K562 (cell line): ENCODE measurements at regions not wholly inside any gene's neighbourhood (a gene's known extent, or its start where the extent isn't known, plus 50 kb on each side); places are given as distances from the start of the nearest gene placed in this dataset.
A peak's percentile ranks its signal among the peaks of the same experiment; 100 is the strongest.

Experiments
- ATAC-seq: fragments of 200-7000 bp; cut with Tn5 transposase; 3 replicates; pipeline ENCODE4 v1.9.1; 2020; ENCODE audit warnings: moderate library complexity
- BruUV-seq: library from RNA; stranded (reverse); fragments of 400-500 nt; replicated peaks from 2 replicates; lab custom pipeline; 2021; lab: Mats Ljungman, UMichigan
- CTCF ChIA-PET: fragments of 300-600 bp; formaldehyde crosslinking; extraction: SDS; loops from one replicate; lab custom pipeline; 2021; ENCODE audit warnings: low intra/inter-chr PET ratio; lab: Yijun Ruan, JAX
- POLR2A ChIA-PET: fragments of 300-600, 350-650 bp; sonication (Branson Sonifier 250); formaldehyde crosslinking; extraction: SDS; loops from one replicate; lab custom pipeline; 2021; ENCODE audit warnings: antibody characterized with exemption, inconsistent platforms; lab: Yijun Ruan, JAX
- DNase-seq, 4 experiments: peaks; one replicate each; pipeline versions ENCODE4 v3.0.0 to v3.0.0-alpha.2; 2011 to 2018; ENCODE audit warnings: low spot score in 3 of 4, mixed read lengths in 3 of 4; ENCODE audit errors: extremely low read depth in 1 of 4
- FAIRE-seq: peaks from 2 replicates; lab custom pipeline; 2011; peaks lifted over from hg19 to GRCh38; lab: Jason Lieb, UNC
- H2AFZ ChIP-seq: 2 replicates; pipeline ENCODE4 v1.6.0; 2011; ENCODE audit warnings: low read depth, low read length, control low read depth, inconsistent platforms
- H3K27ac ChIP-seq: fragments of 200-600 bp; 3 replicates; pipeline ENCODE4 v1.8.0; 2011; ENCODE audit warnings: low read depth, mild to moderate bottlenecking, control low read depth, inconsistent platforms, low read length, moderate library complexity, mixed read lengths; ENCODE audit errors: extremely low read depth
- H3K27me3 ChIP-seq, 2 experiments: fragments of 300-600 bp in 1 of 2; 2 replicates in 1 of 2; 3 replicates in 1 of 2; pipeline versions ENCODE4 v1.6.0 to v1.8.0; 2011; ENCODE audit warnings: inconsistent platforms in 2 of 2, low read length in 2 of 2, mild to moderate bottlenecking in 1 of 2, mixed read lengths in 1 of 2, moderate library complexity in 1 of 2; ENCODE audit not compliant: control insufficient read depth in 2 of 2, insufficient read depth in 2 of 2
- H3K36me3 ChIP-seq: fragments of 300-600 bp; 3 replicates; pipeline ENCODE4 v1.8.0; 2011; ENCODE audit warnings: mild to moderate bottlenecking, low read length, inconsistent platforms; ENCODE audit not compliant: control insufficient read depth, insufficient read depth
- H3K4me1 ChIP-seq, 2 experiments: fragments of 200-600 bp in 1 of 2; replicated peaks in 1 of 2; 2 replicates in 1 of 2; 3 replicates in 1 of 2; pipeline versions ENCODE4 v1.5.1 to v1.8.0; 2011; ENCODE audit warnings: inconsistent platforms in 2 of 2, low read length in 2 of 2, mild to moderate bottlenecking in 1 of 2, mixed read lengths in 1 of 2, moderate library complexity in 1 of 2; ENCODE audit not compliant: control insufficient read depth in 2 of 2, insufficient read depth in 2 of 2
- H3K4me2 ChIP-seq: 2 replicates; pipeline ENCODE4 v1.6.1; 2011; ENCODE audit warnings: low read length, control low read depth, inconsistent platforms, mixed read lengths; ENCODE audit not compliant: insufficient read depth
- H3K4me3 ChIP-seq: fragments of 200-600 bp; sonication (generic), shearing (Covaris generic); 2 replicates; pipeline ENCODE4 v1.5.1; 2016; ENCODE audit warnings: control low read depth, inconsistent platforms
- H3K79me2 ChIP-seq: fragments of 200-600 bp; 3 replicates; pipeline ENCODE4 v1.8.0; 2011; ENCODE audit warnings: low read length, inconsistent platforms; ENCODE audit not compliant: control insufficient read depth, insufficient read depth
- H3K9ac ChIP-seq, 2 experiments: 2 replicates each; pipeline versions ENCODE4 v1.6.0 to v1.6.1; 2011; ENCODE audit warnings: low read depth in 2 of 2, low read length in 2 of 2, control low read depth in 1 of 2, inconsistent platforms in 1 of 2, mild to moderate bottlenecking in 1 of 2, mixed read lengths in 1 of 2; ENCODE audit not compliant: insufficient read depth in 1 of 2
- H3K9me1 ChIP-seq: one replicate; pipeline ENCODE4 v1.6.0; 2011; ENCODE audit warnings: inconsistent platforms, mild to moderate bottlenecking, low read length, moderate library complexity; ENCODE audit not compliant: control insufficient read depth, insufficient read depth
- H3K9me3 ChIP-seq: replicated peaks from 2 replicates; pipeline ENCODE4 v1.5.1; 2011; ENCODE audit warnings: low read depth, low read length, inconsistent platforms; ENCODE audit not compliant: control insufficient read depth, insufficient read depth
- H4K20me1 ChIP-seq: replicated peaks from 2 replicates; pipeline ENCODE4 v1.6.1; 2011; ENCODE audit warnings: low read length, inconsistent platforms, mixed read lengths; ENCODE audit not compliant: control insufficient read depth, insufficient read depth
- AFF4 ChIP-seq: sonication (generic); formaldehyde crosslinking; IDR thresholded peaks from 2 replicates; pipeline ENCODE4 v1.8.0; 2023; ENCODE audit warnings: mild to moderate bottlenecking, missing genetic modification reagents
- ATF2 ChIP-seq: sonication (generic); formaldehyde crosslinking; IDR thresholded peaks from 2 replicates; pipeline ENCODE4 v1.8.1; 2022; ENCODE audit warnings: missing genetic modification reagents
- BRD4 ChIP-seq: fragments of 200-600 bp; sonication (generic); IDR thresholded peaks from 2 replicates; pipeline ENCODE4 v1.6.1; 2017; ENCODE audit warnings: inconsistent platforms
- CBFA2T3 ChIP-seq: fragments of 450-650 bp; IDR thresholded peaks from 2 replicates; pipeline ENCODE4 v1.6.1; 2017
- CC2D1A ChIP-seq: fragments of 450-650 bp; IDR thresholded peaks from 2 replicates; pipeline ENCODE4 v1.6.1; 2017; ENCODE audit warnings: mild to moderate bottlenecking
- CEBPG ChIP-seq, 3 experiments: fragments of 200-800 bp in 1 of 3; sonication (Bioruptor generic) in 1 of 3; sonication (generic) in 1 of 3; formaldehyde crosslinking in 1 of 3; IDR thresholded peaks in 2 of 3; conservative IDR thresholded peaks in 1 of 3; 2 replicates each; pipeline versions ENCODE4 v1.6.1 to v1.8.0; 2016 to 2022; ENCODE audit warnings: missing compliant biosample characterization in 2 of 3, missing genetic modification characterization in 2 of 3, mild to moderate bottlenecking in 1 of 3, missing genetic modification reagents in 1 of 3
- CREB5 ChIP-seq: fragments of 250-450 bp; sonication (Bioruptor Pico); IDR thresholded peaks from 2 replicates; pipeline ENCODE4 v1.5.0; 2020; ENCODE audit warnings: mild to moderate bottlenecking
- CREBBP ChIP-seq: IDR thresholded peaks from one replicate; pipeline ENCODE4 v1.6.1; 2012; ENCODE audit warnings: low read depth, mild to moderate bottlenecking, control low read depth, inconsistent platforms, low read length
- HSF4 ChIP-seq: fragments of 250-450 bp; sonication (Bioruptor Pico); IDR thresholded peaks from 2 replicates; pipeline ENCODE4 v2.1.2; 2022; ENCODE audit warnings: mild to moderate bottlenecking, moderate library complexity, borderline replicate concordance
- KDM2B ChIP-seq: fragments of 250-450 bp; sonication (Bioruptor Pico); IDR thresholded peaks from 2 replicates; pipeline ENCODE4 v1.8.0; 2021; ENCODE audit warnings: mild to moderate bottlenecking, moderate library complexity
- KLF16 ChIP-seq: IDR thresholded peaks from 2 replicates; pipeline ENCODE4 v1.6.1; 2016; ENCODE audit warnings: antibody characterized with exemption
- STAG1 ChIP-seq: sonication (generic); formaldehyde crosslinking; IDR thresholded peaks from 2 replicates; pipeline ENCODE4 v1.5.0; 2020; ENCODE audit warnings: missing genetic modification reagents, borderline replicate concordance
- ZBTB7A ChIP-seq: IDR thresholded peaks from 2 replicates; pipeline ENCODE4 v1.6.1; 2011; ENCODE audit warnings: low read depth, mild to moderate bottlenecking, low read length, moderate library complexity, borderline replicate concordance; ENCODE audit not compliant: control insufficient read depth
- ZNF444 ChIP-seq: fragments of 250-450 bp; sonication (Bioruptor Pico); IDR thresholded peaks from 2 replicates; pipeline ENCODE4 v1.4.0; 2020; ENCODE audit warnings: mild to moderate bottlenecking, moderate library complexity
- ZNF780A ChIP-seq: fragments of 250-450 bp; sonication (Bioruptor Pico); IDR thresholded peaks from 2 replicates; pipeline ENCODE4 v1.5.0; 2021; ENCODE audit warnings: mild to moderate bottlenecking
- WGBS: fragments of 100-300 bp; shearing (Covaris generic); methylation state at CpG from one replicate; pipeline ENCODE4 v1.1.6; 2016; ENCODE audit warnings: low coverage, mixed read lengths; ENCODE audit not compliant: insufficient coverage; ENCODE audit errors: missing lambda C conversion rate; 5-methylcytosine and 5-hydroxymethylcytosine counted together
- in situ Hi-C: fragments of 300-500 bp; cut with MboI; formaldehyde crosslinking; loops from 4 replicates; pipeline ENCODE4 v1.15.0; 2018; ENCODE audit warnings: inconsistent platforms, mixed read lengths
- intact Hi-C: fragments of 100-400 bp; cut with micrococcal nuclease; formaldehyde crosslinking; loops from 2 replicates; pipeline ENCODE4 v1.14.2; 2022

- H3K9me3 ChIP-seq: no peaks in the 10 kb centered on the region
- H3K9ac ChIP-seq: peak overlapping the region; percentile 29 to 85
- BruUV-seq: no TSS peak
- DNase-seq (peak; percentile 83 to 91 (median 88)), FAIRE-seq (peak; percentile 91), ATAC-seq (peak; percentile 96)
- no peaks in the 10 kb centered on the region for H4K20me1 ChIP-seq
- H2AFZ ChIP-seq: peak overlapping the region; percentile 81
- H3K36me3 ChIP-seq: no peaks in the 10 kb centered on the region
- ChIA-PET CTCF (interaction anchor here (0.7 to 1.5 kb wide), 5 partner anchors 149 to 448 kb away, joined by 3 to 13 read pairs (median 3); no protein-coding TSS in a partner anchor), POLR2A (interaction anchor here (0.6 to 1.3 kb wide), 3 partner anchors 78 to 85 kb away, joined by 3 to 4 read pairs (median 3); no protein-coding TSS in a partner anchor)
- in situ Hi-C loops: no loop called here
- WGBS: 7% methylated on average over 27 of the region's 29 CpGs
- intact Hi-C loops: loop anchor here (1.0 to 5.0 kb wide), 3 partner anchors 42 to 204 kb away; no protein-coding TSS in a partner anchor
- peak overlapping the region; percentile 28 for H3K4me3 ChIP-seq
- H3K27me3 ChIP-seq: peaks cover 10 to 17% of the 10 kb centered on the region in 2 experiments; a peak in 4 of 5 replicates
- H3K4me1 ChIP-seq: peaks cover 3 to 5% of the 10 kb centered on the region in 2 experiments; a peak in 2 of 5 replicates
- H3K79me2 ChIP-seq: no peaks in the 10 kb centered on the region
- peak overlapping the region; percentile 82 for H3K4me2 ChIP-seq
- no peaks in the 10 kb centered on the region for H3K9me1 ChIP-seq
- H3K27ac ChIP-seq: no peak overlapping the region
- TF ChIP-seq ZBTB7A: no peak
- TF ChIP-seq CC2D1A: peak; percentile 69; the same call in 1 of the 2 replicates
- TF ChIP-seq HSF4: no peak
- TF ChIP-seq ATF2 (CRISPR knock-in tag): peak; percentile 99
- no peak for TF ChIP-seq ZNF444
- TF ChIP-seq CEBPG (CRISPR knock-in tag; IDR thresholded peaks at IDR 0.05): 0 out of 2 replicates have a peak, but pooled peaks have one; percentile 17
- TF ChIP-seq CEBPG (tag; conservative IDR thresholded peaks at IDR 0.05 in 1 of 2, IDR thresholded peaks at IDR 0.05 in 1 of 2): no peak
- peak; percentile 40; the same call in 1 of the 2 replicates for TF ChIP-seq STAG1 (CRISPR knock-in tag)
- TF ChIP-seq AFF4 (CRISPR knock-in tag): 0 out of 2 replicates have a peak, but pooled peaks have one; percentile 35
- TF ChIP-seq KLF16: no peak
- no peak for TF ChIP-seq CBFA2T3
- no peak for TF ChIP-seq ZNF780A (CRISPR knock-in tag)
- TF ChIP-seq CREBBP: no peak
- TF ChIP-seq BRD4: no peak
- peak; percentile 28; the same call in 1 of the 2 replicates for TF ChIP-seq CREB5 (CRISPR knock-in tag)
- no peak for TF ChIP-seq KDM2B (CRISPR knock-in tag)
These were observed 81.5 kb upstream of the PPM1B start for GRCh38 chr2:44087036-44087713.
